Thyroid gland (tissue), 4 donors: ENCODE measurements at regions not wholly inside any gene's neighbourhood (a gene's known extent, or its start where the extent isn't known, plus 50 kb on each side); places are given as distances from the start of the nearest gene placed in this dataset.

Experiments used
- POLR2A ChIP-seq, 2 donors: fragments of 450-650 bp; IDR thresholded peaks; one replicate each; pipeline ENCODE4 v1.6.1; 2017; ENCODE audit warnings: antibody characterized with exemption in 2 of 2, mild to moderate bottlenecking in 2 of 2, moderate library complexity in 1 of 2
- TF ChIP-seq, protein P1 (sequence below), 6 experiments: fragments of 200-600 bp in 3 of 6; fragments of 450-650 bp in 3 of 6; sonication (generic) in 3 of 6; IDR thresholded peaks; one replicate each; pipeline ENCODE4 v1.5.1; 2016 to 2019; ENCODE audit warnings: antibody characterized with exemption in 6 of 6, mild to moderate bottlenecking in 2 of 6, inconsistent platforms in 1 of 6, moderate library complexity in 1 of 6

GRCh38 chr1:219419860-219420259 lies 193.0 kb downstream of the ZC3H11B start:
- no peak for TF ChIP-seq POLR2A (IDR thresholded peaks at IDR 0.05)
- TF ChIP-seq, protein P1, sequence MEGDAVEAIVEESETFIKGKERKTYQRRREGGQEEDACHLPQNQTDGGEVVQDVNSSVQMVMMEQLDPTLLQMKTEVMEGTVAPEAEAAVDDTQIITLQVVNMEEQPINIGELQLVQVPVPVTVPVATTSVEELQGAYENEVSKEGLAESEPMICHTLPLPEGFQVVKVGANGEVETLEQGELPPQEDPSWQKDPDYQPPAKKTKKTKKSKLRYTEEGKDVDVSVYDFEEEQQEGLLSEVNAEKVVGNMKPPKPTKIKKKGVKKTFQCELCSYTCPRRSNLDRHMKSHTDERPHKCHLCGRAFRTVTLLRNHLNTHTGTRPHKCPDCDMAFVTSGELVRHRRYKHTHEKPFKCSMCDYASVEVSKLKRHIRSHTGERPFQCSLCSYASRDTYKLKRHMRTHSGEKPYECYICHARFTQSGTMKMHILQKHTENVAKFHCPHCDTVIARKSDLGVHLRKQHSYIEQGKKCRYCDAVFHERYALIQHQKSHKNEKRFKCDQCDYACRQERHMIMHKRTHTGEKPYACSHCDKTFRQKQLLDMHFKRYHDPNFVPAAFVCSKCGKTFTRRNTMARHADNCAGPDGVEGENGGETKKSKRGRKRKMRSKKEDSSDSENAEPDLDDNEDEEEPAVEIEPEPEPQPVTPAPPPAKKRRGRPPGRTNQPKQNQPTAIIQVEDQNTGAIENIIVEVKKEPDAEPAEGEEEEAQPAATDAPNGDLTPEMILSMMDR (IDR thresholded peaks at IDR 0.05): no peak
